IMR-90 (cell line): ENCODE measurements at regions not wholly inside any gene's neighbourhood (a gene's known extent, or its start where the extent isn't known, plus 50 kb on each side); places are given as distances from the start of the nearest gene placed in this dataset.

Experiments
- ATAC-seq: fragments of 200-7000 bp; cut with Tn5 transposase; 2 replicates; pipeline ENCODE4 v1.9.1; 2020; ENCODE audit warnings: low read depth, mild to moderate bottlenecking, moderate library complexity
- BruUV-seq: library from RNA; stranded (reverse); fragments of 400-500 nt; replicated peaks from 2 replicates; lab custom pipeline; 2021; lab: Mats Ljungman, UMichigan
- CTCF ChIA-PET: fragments of 300-600 bp; formaldehyde crosslinking; extraction: SDS; loops from one replicate; lab custom pipeline; 2021; ENCODE audit warnings: antibody characterized with exemption; lab: Yijun Ruan, JAX
- POLR2A ChIA-PET: fragments of 300-600 bp; sonication (Branson Sonifier 250); formaldehyde crosslinking; loops from one replicate; lab custom pipeline; 2022; ENCODE audit warnings: antibody characterized with exemption; ENCODE audit not compliant: unreplicated experiment; lab: Charles Lee
- DNase-seq: peaks from one replicate; pipeline ENCODE4 v3.0.0; 2013
- H2AFZ ChIP-seq: replicated peaks from 2 replicates; pipeline ENCODE3; 2013; ENCODE audit warnings: low read length, mild to moderate bottlenecking; ENCODE audit not compliant: poor library complexity
- H2AK5ac ChIP-seq: 2 replicates; pipeline ENCODE4 v1.6.1; 2013; ENCODE audit warnings: low read depth, low read length, inconsistent platforms
- H2AK9ac ChIP-seq: replicated peaks from 2 replicates; pipeline ENCODE3; 2013; ENCODE audit warnings: mild to moderate bottlenecking, low read depth, low read length, moderate library complexity; ENCODE audit not compliant: poor library complexity
- H2BK120ac ChIP-seq: 2 replicates; pipeline ENCODE4 v1.6.1; 2013; ENCODE audit warnings: low read depth, low read length, inconsistent platforms
- H2BK15ac ChIP-seq: 3 replicates; pipeline ENCODE4 v1.6.1; 2013; ENCODE audit warnings: low read depth, low read length, inconsistent platforms
- H2BK20ac ChIP-seq: 2 replicates; pipeline ENCODE4 v1.6.1; 2013; ENCODE audit warnings: low read depth, mild to moderate bottlenecking, inconsistent platforms, low read length, moderate library complexity
- H2BK5ac ChIP-seq: 2 replicates; pipeline ENCODE4 v1.6.1; 2013; ENCODE audit warnings: mild to moderate bottlenecking, low read depth, low read length, inconsistent platforms; ENCODE audit not compliant: poor library complexity, severe bottlenecking
- H3K14ac ChIP-seq: replicated peaks from 2 replicates; pipeline ENCODE4 v1.6.1; 2013; ENCODE audit warnings: low read depth, low read length, inconsistent platforms
- H3K18ac ChIP-seq: 2 replicates; pipeline ENCODE4 v1.6.1; 2013; ENCODE audit warnings: low read depth, low read length, control low read depth
- H3K23ac ChIP-seq: 2 replicates; pipeline ENCODE4 v1.6.1; 2013; ENCODE audit warnings: low read depth, low read length, inconsistent platforms
- H3K27ac ChIP-seq: 2 replicates; pipeline ENCODE4 v1.5.1; 2013; ENCODE audit warnings: mild to moderate bottlenecking, control low read depth, low read length; ENCODE audit not compliant: insufficient read depth
- H3K27me3 ChIP-seq: 2 replicates; pipeline ENCODE4 v1.6.1; 2013; ENCODE audit warnings: low read length; ENCODE audit not compliant: control insufficient read depth, insufficient read depth
- H3K36me3 ChIP-seq: 2 replicates; pipeline ENCODE4 v1.6.1; 2013; ENCODE audit warnings: low read length, mixed read lengths; ENCODE audit not compliant: control insufficient read depth, insufficient read depth
- H3K4ac ChIP-seq: 2 replicates; pipeline ENCODE4 v1.6.1; 2013; ENCODE audit warnings: low read depth, low read length, inconsistent platforms
- H3K4me1 ChIP-seq: 2 replicates; pipeline ENCODE4 v1.6.1; 2013; ENCODE audit warnings: low read length, mixed read lengths; ENCODE audit not compliant: control insufficient read depth, insufficient read depth
- H3K4me2 ChIP-seq: 2 replicates; pipeline ENCODE4 v1.6.1; 2013; ENCODE audit warnings: low read depth, mild to moderate bottlenecking, control low read depth, low read length, moderate library complexity
- H3K4me3 ChIP-seq: 2 replicates; pipeline ENCODE4 v1.5.1; 2013; ENCODE audit warnings: low read depth, mild to moderate bottlenecking, control low read depth, low read length, moderate library complexity; ENCODE audit not compliant: insufficient read depth
- H3K56ac ChIP-seq: 2 replicates; pipeline ENCODE4 v1.6.1; 2013; ENCODE audit warnings: low read length, inconsistent platforms; ENCODE audit not compliant: insufficient read depth; ENCODE audit errors: extremely low read depth
- H3K79me1 ChIP-seq, 2 experiments: 2 replicates each; pipeline ENCODE4 v1.6.1; 2013; ENCODE audit warnings: low read length in 2 of 2, inconsistent platforms in 1 of 2, low read depth in 1 of 2
- H3K9ac ChIP-seq: 2 replicates; pipeline ENCODE4 v1.6.1; 2013; ENCODE audit warnings: low read depth, low read length, control low read depth
- H3K9me1 ChIP-seq: 2 replicates; pipeline ENCODE4 v1.6.1; 2013; ENCODE audit warnings: low read length, inconsistent platforms; ENCODE audit not compliant: insufficient read depth
- H3K9me3 ChIP-seq: 2 replicates; pipeline ENCODE4 v1.6.1; 2013; ENCODE audit warnings: low read length; ENCODE audit not compliant: control insufficient read depth, insufficient read depth
- H4K20me1 ChIP-seq: 2 replicates; pipeline ENCODE4 v1.6.1; 2013; ENCODE audit warnings: low read length, inconsistent platforms; ENCODE audit not compliant: insufficient read depth
- H4K5ac ChIP-seq: 2 replicates; pipeline ENCODE4 v1.6.1; 2013; ENCODE audit warnings: mild to moderate bottlenecking, low read depth, low read length, control low read depth
- H4K8ac ChIP-seq, 2 experiments: 2 replicates each; pipeline ENCODE4 v1.6.1; 2013; ENCODE audit warnings: low read depth in 2 of 2, low read length in 2 of 2, control low read depth in 1 of 2, inconsistent platforms in 1 of 2
- H4K91ac ChIP-seq: 2 replicates; pipeline ENCODE4 v1.6.1; 2013; ENCODE audit warnings: low read depth, low read length, inconsistent platforms; ENCODE audit not compliant: insufficient read depth
- BHLHE40 ChIP-seq: fragments of 150-350 bp; IDR thresholded peaks from 2 replicates; pipeline ENCODE4 v1.6.1; 2016; ENCODE audit warnings: mild to moderate bottlenecking, low read depth, low read length
- CEBPB ChIP-seq: IDR thresholded peaks from 2 replicates; pipeline ENCODE4 v1.6.1; 2012; ENCODE audit warnings: low read depth, low read length, improper control_type of control experiment
- CHD1 ChIP-seq: IDR thresholded peaks from 2 replicates; pipeline ENCODE4 v1.6.1; 2012; ENCODE audit warnings: low read depth, low read length, improper control_type of control experiment
- ELK1 ChIP-seq: fragments of 150-350 bp; IDR thresholded peaks from 2 replicates; pipeline ENCODE4 v1.6.1; 2016; ENCODE audit warnings: low read depth, mild to moderate bottlenecking, low read length, moderate library complexity, borderline replicate concordance
- FOS ChIP-seq: fragments of 150-350 bp; IDR thresholded peaks from 2 replicates; pipeline ENCODE4 v1.6.1; 2016; ENCODE audit warnings: low read depth, low read length
- MAFK ChIP-seq: IDR thresholded peaks from 2 replicates; pipeline ENCODE4 v1.6.1; 2012; ENCODE audit warnings: low read depth, low read length, improper control_type of control experiment
- MAZ ChIP-seq: IDR thresholded peaks from 2 replicates; pipeline ENCODE4 v1.6.1; 2012; ENCODE audit warnings: low read depth, mild to moderate bottlenecking, low read length, improper control_type of control experiment, moderate library complexity, borderline replicate concordance
- MXI1 ChIP-seq: IDR thresholded peaks from 2 replicates; pipeline ENCODE4 v1.6.1; 2012; ENCODE audit warnings: low read depth, mild to moderate bottlenecking, low read length, moderate library complexity, borderline replicate concordance
- NFE2L2 ChIP-seq: fragments of 150-350 bp; IDR thresholded peaks from 2 replicates; pipeline ENCODE4 v1.6.1; 2016; ENCODE audit warnings: low read depth, mild to moderate bottlenecking, low read length
- POLR2A ChIP-seq: IDR thresholded peaks from 2 replicates; pipeline ENCODE4 v1.6.1; 2012; ENCODE audit warnings: mild to moderate bottlenecking, low read depth, low read length
- RAD21 ChIP-seq: IDR thresholded peaks from 2 replicates; pipeline ENCODE4 v1.6.1; 2012; ENCODE audit warnings: low read length, improper control_type of control experiment
- RCOR1 ChIP-seq: IDR thresholded peaks from 2 replicates; pipeline ENCODE4 v1.6.1; 2012; ENCODE audit warnings: mild to moderate bottlenecking, low read length, improper control_type of control experiment; ENCODE audit not compliant: insufficient replicate concordance
- RFX5 ChIP-seq: IDR thresholded peaks from 2 replicates; pipeline ENCODE4 v1.8.0; 2012; ENCODE audit warnings: low read depth, mild to moderate bottlenecking, low read length, moderate library complexity
- SMC3 ChIP-seq: fragments of 150-350 bp; IDR thresholded peaks from 2 replicates; pipeline ENCODE4 v1.6.1; 2016; ENCODE audit warnings: low read depth, mild to moderate bottlenecking, antibody characterized with exemption, low read length, moderate library complexity
- USF2 ChIP-seq: fragments of 150-350 bp; IDR thresholded peaks from 2 replicates; pipeline ENCODE4 v1.6.1; 2017; ENCODE audit warnings: mild to moderate bottlenecking, antibody characterized with exemption, low read length, low read depth
- WGBS, 2 experiments: methylation state at CpG; one replicate each; pipeline versions ENCODE4 v1.1.5 to v1.1.7; 2013; ENCODE audit warnings: missing lambda C conversion rate in 2 of 2; ENCODE audit not compliant: insufficient read length in 1 of 2; ENCODE audit errors: extremely low coverage in 2 of 2; 5-methylcytosine and 5-hydroxymethylcytosine counted together
- dilution Hi-C: fragments of 300-500 bp; cut with HindIII; formaldehyde crosslinking; loops from one replicate; pipeline ENCODE4 v1.14.3; 2018; ENCODE audit warnings: low sequenced_read_pairs; ENCODE audit not compliant: unreplicated experiment
- in situ Hi-C: fragments of 300-500 bp; cut with MboI; formaldehyde crosslinking; loops from 3 replicates; pipeline ENCODE4 v1.14.3; 2019; ENCODE audit warnings: low sequenced_read_pairs, inconsistent platforms, mixed read lengths
- intact Hi-C: fragments of 100-400 bp; cut with micrococcal nuclease; formaldehyde crosslinking; loops from 2 replicates; pipeline ENCODE4 v1.10.0; 2022
- TF ChIP-seq, protein P1 (sequence below): conservative IDR thresholded peaks from 2 replicates; pipeline ENCODE4 v1.5.1; 2012; ENCODE audit warnings: mild to moderate bottlenecking, low read depth, low read length, improper control_type of control experiment

- Histone ChIP-seq H2AK9ac (no peak overlapping the region), H3K79me1 (no peaks in the 10 kb centered on the region), H2BK15ac (no peak overlapping the region), H4K20me1 (no peaks in the 10 kb centered on the region), H3K36me3 (no peaks in the 10 kb centered on the region), H4K91ac (no peak overlapping the region), H3K4me1 (no peaks in the 10 kb centered on the region), H3K23ac (no peak overlapping the region), H2AK5ac (no peak overlapping the region), H3K4me2 (no peak overlapping the region), H2BK120ac (no peak overlapping the region), H4K5ac (no peak overlapping the region), H3K4ac (no peak overlapping the region), H2BK5ac (no peak overlapping the region), H3K14ac (no peak overlapping the region), H3K56ac (no peak overlapping the region), H3K9me3 (no peaks in the 10 kb centered on the region), H4K8ac (no peak overlapping the region), H3K18ac (no peak overlapping the region), H3K9ac (no peak overlapping the region), H3K27me3 (peaks cover 18% of the 10 kb centered on the region), H2AFZ (no peak overlapping the region), H3K4me3 (no peak overlapping the region), H3K9me1 (no peaks in the 10 kb centered on the region), H2BK20ac (no peak overlapping the region), H3K27ac (no peak overlapping the region)
- in situ Hi-C loops: no loop called here
- intact Hi-C loops: no loop called here
- CTCF ChIA-PET: no interaction called here
- WGBS, 2 experiments: 37% methylated on average over 4 of the region's 8 CpGs; no CpG with 5 or more reads in 1 of the 2 experiments
- no peak for ATAC-seq
- BruUV-seq: no TSS peak
- dilution Hi-C loops: no loop called here
- POLR2A ChIA-PET: no interaction called here
- no peak for DNase-seq
- TF ChIP-seq, protein P1, sequence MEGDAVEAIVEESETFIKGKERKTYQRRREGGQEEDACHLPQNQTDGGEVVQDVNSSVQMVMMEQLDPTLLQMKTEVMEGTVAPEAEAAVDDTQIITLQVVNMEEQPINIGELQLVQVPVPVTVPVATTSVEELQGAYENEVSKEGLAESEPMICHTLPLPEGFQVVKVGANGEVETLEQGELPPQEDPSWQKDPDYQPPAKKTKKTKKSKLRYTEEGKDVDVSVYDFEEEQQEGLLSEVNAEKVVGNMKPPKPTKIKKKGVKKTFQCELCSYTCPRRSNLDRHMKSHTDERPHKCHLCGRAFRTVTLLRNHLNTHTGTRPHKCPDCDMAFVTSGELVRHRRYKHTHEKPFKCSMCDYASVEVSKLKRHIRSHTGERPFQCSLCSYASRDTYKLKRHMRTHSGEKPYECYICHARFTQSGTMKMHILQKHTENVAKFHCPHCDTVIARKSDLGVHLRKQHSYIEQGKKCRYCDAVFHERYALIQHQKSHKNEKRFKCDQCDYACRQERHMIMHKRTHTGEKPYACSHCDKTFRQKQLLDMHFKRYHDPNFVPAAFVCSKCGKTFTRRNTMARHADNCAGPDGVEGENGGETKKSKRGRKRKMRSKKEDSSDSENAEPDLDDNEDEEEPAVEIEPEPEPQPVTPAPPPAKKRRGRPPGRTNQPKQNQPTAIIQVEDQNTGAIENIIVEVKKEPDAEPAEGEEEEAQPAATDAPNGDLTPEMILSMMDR: no peak
- TF ChIP-seq RCOR1 (no peak), MAZ (no peak), BHLHE40 (no peak), SMC3 (no peak), CEBPB (no peak), MAFK (no peak), NFE2L2 (no peak), RAD21 (no peak), MXI1 (no peak), ELK1 (no peak), FOS (no peak), CHD1 (no peak), POLR2A (no peak), USF2 (no peak), RFX5 (no peak)
Observed at GRCh38 chr2:236915726-236916125, 170.0 kb upstream of the COPS8 start.
